ENCODE measurements at regions not wholly inside any gene's neighbourhood (a gene's known extent, or its start where the extent isn't known, plus 50 kb on each side); places are given as distances from the start of the nearest gene placed in this dataset.

DNA sequence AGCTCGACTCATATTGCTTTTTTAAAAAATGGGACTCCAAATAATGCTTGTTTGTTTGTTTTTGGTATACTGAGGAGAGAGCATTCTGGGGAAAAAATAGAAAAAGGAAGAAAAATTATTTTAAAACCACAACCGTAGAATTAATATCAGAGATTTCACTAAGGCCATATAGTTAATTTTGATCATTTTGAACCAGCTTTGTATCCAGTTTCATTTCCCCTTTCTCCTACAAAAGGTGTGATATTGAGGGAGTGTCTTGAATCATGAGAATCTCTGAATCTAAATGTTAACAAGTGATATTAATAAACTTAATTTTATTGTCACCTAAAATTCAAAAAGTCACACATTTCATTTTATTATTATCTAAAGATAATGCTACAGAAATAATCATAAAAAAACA, 198.5 kb upstream of the GALNT5 start:
- H3K9me3 Mint-ChIP-seq (ENCODE audit: unreplicated experiment), result no peaks in the 10 kb centered on the region
- Histone ChIP-seq H3K4me3 (ENCODE audit: insufficient read depth, low read depth, low read length) (no peak overlapping the region), H3K4me2 (ENCODE audit: low read length) (no peak overlapping the region), H3K79me2 (ENCODE audit: insufficient read depth, low read length) (no peaks in the 10 kb centered on the region), H2AFZ (ENCODE audit: low read depth, low read length) (no peak overlapping the region), H3K27me3 (ENCODE audit: insufficient read depth, low read length) (no peaks in the 10 kb centered on the region), H4K20me1 (ENCODE audit: insufficient read depth, low read length) (no peaks in the 10 kb centered on the region), H3K27ac (ENCODE audit: low read depth, low read length) (no peak overlapping the region), H3K9ac (ENCODE audit: low read length) (no peak overlapping the region), H3K4me1 (ENCODE audit: insufficient read depth, low read length) (peaks cover 8% of the 10 kb centered on the region), H3K9me3 (ENCODE audit: insufficient read depth, low read depth, low read length) (no peaks in the 10 kb centered on the region), H3K36me3 (ENCODE audit: insufficient read depth, low read length) (no peaks in the 10 kb centered on the region)
- H3K36me3 Mint-ChIP-seq (ENCODE audit: low read depth, unreplicated experiment), result no peaks in the 10 kb centered on the region
- no peak overlapping the region for H3K27ac Mint-ChIP-seq (ENCODE audit: unreplicated experiment)
- H3K27me3 Mint-ChIP-seq (ENCODE audit: low read depth, unreplicated experiment), result no peaks in the 10 kb centered on the region
- H3K4me3 Mint-ChIP-seq (ENCODE audit: unreplicated experiment), result no peak overlapping the region
- DNase-seq (ENCODE audit: low read depth) (no peak), FAIRE-seq (no peak)
- TF ChIP-seq, protein P1, sequence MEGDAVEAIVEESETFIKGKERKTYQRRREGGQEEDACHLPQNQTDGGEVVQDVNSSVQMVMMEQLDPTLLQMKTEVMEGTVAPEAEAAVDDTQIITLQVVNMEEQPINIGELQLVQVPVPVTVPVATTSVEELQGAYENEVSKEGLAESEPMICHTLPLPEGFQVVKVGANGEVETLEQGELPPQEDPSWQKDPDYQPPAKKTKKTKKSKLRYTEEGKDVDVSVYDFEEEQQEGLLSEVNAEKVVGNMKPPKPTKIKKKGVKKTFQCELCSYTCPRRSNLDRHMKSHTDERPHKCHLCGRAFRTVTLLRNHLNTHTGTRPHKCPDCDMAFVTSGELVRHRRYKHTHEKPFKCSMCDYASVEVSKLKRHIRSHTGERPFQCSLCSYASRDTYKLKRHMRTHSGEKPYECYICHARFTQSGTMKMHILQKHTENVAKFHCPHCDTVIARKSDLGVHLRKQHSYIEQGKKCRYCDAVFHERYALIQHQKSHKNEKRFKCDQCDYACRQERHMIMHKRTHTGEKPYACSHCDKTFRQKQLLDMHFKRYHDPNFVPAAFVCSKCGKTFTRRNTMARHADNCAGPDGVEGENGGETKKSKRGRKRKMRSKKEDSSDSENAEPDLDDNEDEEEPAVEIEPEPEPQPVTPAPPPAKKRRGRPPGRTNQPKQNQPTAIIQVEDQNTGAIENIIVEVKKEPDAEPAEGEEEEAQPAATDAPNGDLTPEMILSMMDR (IDR thresholded peaks at IDR 0.05; ENCODE audit: insufficient read depth, low read depth, low read length), result no peak
- no peak for TF ChIP-seq EZH2 (IDR thresholded peaks at IDR 0.05; ENCODE audit: insufficient read depth, low read length)
- H3K4me1 Mint-ChIP-seq (ENCODE audit: low read depth, unreplicated experiment), result peaks cover 2% of the 10 kb centered on the region

DNA sequence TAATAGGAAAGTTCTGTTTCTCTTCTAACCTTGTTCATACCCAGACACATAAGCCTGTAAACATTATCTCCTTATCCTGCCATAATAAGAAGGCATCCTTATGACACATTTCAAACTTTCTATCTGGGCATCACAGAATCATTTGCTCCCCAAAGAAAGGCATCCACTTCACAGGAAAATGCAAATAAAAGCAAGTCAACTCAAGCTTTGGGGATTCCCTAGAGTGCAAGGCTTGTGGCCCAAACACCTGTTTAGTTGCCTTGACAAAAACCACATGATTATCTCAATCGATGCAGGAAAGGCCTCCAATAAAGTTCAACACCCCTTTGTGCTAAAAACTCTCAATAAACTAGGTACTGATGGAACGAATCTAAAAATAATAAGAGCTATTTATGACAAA, 195.7 kb upstream of the GALNT5 start:
- Histone ChIP-seq H3K9me3 (ENCODE audit: insufficient read depth, low read depth, low read length) (no peaks in the 10 kb centered on the region), H3K4me3 (ENCODE audit: insufficient read depth, low read depth, low read length) (no peak overlapping the region), H3K27me3 (ENCODE audit: insufficient read depth, low read length) (no peaks in the 10 kb centered on the region), H3K9ac (ENCODE audit: low read length) (no peak overlapping the region), H3K79me2 (ENCODE audit: insufficient read depth, low read length) (no peaks in the 10 kb centered on the region), H3K36me3 (ENCODE audit: insufficient read depth, low read length) (no peaks in the 10 kb centered on the region), H3K4me1 (ENCODE audit: insufficient read depth, low read length) (no peaks in the 10 kb centered on the region), H3K4me2 (ENCODE audit: low read length) (no peak overlapping the region), H3K27ac (ENCODE audit: low read depth, low read length) (no peak overlapping the region), H2AFZ (ENCODE audit: low read depth, low read length) (no peak overlapping the region), H4K20me1 (ENCODE audit: insufficient read depth, low read length) (no peaks in the 10 kb centered on the region)
- Mint-ChIP-seq H3K27ac (ENCODE audit: unreplicated experiment) (no peak overlapping the region), H3K9me3 (ENCODE audit: unreplicated experiment) (no peaks in the 10 kb centered on the region), H3K4me3 (ENCODE audit: unreplicated experiment) (no peak overlapping the region), H3K27me3 (ENCODE audit: low read depth, unreplicated experiment) (no peaks in the 10 kb centered on the region), H3K4me1 (ENCODE audit: low read depth, unreplicated experiment) (no peaks in the 10 kb centered on the region), H3K36me3 (ENCODE audit: low read depth, unreplicated experiment) (no peaks in the 10 kb centered on the region)
- TF ChIP-seq, protein P1 (IDR thresholded peaks at IDR 0.05; ENCODE audit: insufficient read depth, low read depth, low read length), result no peak
- no peak for DNase-seq (ENCODE audit: low read depth)
- FAIRE-seq, result no peak

DNA sequence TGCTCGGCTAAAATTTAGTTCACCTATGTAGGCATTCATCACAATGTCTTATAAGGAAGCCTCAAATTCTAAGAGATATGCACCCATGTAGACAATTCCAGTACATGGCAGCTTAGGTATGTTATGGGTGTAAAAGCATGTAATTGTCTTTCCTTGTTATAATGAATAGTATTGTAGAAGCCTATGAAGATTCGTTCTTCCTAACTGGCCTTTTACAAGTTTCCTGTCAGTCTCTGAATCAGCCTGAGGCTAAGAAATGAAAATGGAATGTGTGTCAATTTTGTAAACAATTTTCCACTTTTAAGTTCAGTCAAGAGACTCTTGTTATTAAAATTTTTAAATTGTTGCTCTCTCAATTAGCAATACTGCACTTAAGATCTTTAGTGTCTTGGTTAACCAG, 189.9 kb upstream of the GALNT5 start:
- Histone ChIP-seq H3K9ac (ENCODE audit: low read length) (no peak overlapping the region), H3K4me1 (ENCODE audit: insufficient read depth, low read length) (no peaks in the 10 kb centered on the region), H3K4me3 (ENCODE audit: insufficient read depth, low read depth, low read length) (no peak overlapping the region), H3K79me2 (ENCODE audit: insufficient read depth, low read length) (no peaks in the 10 kb centered on the region), H3K9me3 (ENCODE audit: insufficient read depth, low read depth, low read length) (no peaks in the 10 kb centered on the region), H3K27me3 (ENCODE audit: insufficient read depth, low read length) (no peaks in the 10 kb centered on the region), H4K20me1 (ENCODE audit: insufficient read depth, low read length) (no peaks in the 10 kb centered on the region), H3K27ac (ENCODE audit: low read depth, low read length) (no peak overlapping the region), H3K36me3 (ENCODE audit: insufficient read depth, low read length) (no peaks in the 10 kb centered on the region), H2AFZ (ENCODE audit: low read depth, low read length) (no peak overlapping the region), H3K4me2 (ENCODE audit: low read length) (no peak overlapping the region)
- H3K9me3 Mint-ChIP-seq (ENCODE audit: unreplicated experiment), result peaks cover 14% of the 10 kb centered on the region
- DNase-seq (ENCODE audit: low read depth) (no peak), FAIRE-seq (no peak)
- no peak overlapping the region for H3K27ac Mint-ChIP-seq (ENCODE audit: unreplicated experiment)
- no peak overlapping the region for H3K4me3 Mint-ChIP-seq (ENCODE audit: unreplicated experiment)
- H3K27me3 Mint-ChIP-seq (ENCODE audit: low read depth, unreplicated experiment), result no peaks in the 10 kb centered on the region
- no peak for TF ChIP-seq EZH2 (IDR thresholded peaks at IDR 0.05; ENCODE audit: insufficient read depth, low read length)
- TF ChIP-seq, protein P1 (IDR thresholded peaks at IDR 0.05; ENCODE audit: insufficient read depth, low read depth, low read length), result no peak
- peaks cover 5% of the 10 kb centered on the region for H3K4me1 Mint-ChIP-seq (ENCODE audit: low read depth, unreplicated experiment)
- H3K36me3 Mint-ChIP-seq (ENCODE audit: low read depth, unreplicated experiment), result no peaks in the 10 kb centered on the region

Measured in astrocyte (in vitro differentiated cells and primary cell).